ENCODE measurements at regions not wholly inside any gene's neighbourhood (a gene's known extent, or its start where the extent isn't known, plus 50 kb on each side); places are given as distances from the start of the nearest gene placed in this dataset.
"Not testable (repeated sequence)": the region's sequence is repeated elsewhere in the genome, so short reads cannot be mapped to it uniquely, and the experiment has no call there.

DNA sequence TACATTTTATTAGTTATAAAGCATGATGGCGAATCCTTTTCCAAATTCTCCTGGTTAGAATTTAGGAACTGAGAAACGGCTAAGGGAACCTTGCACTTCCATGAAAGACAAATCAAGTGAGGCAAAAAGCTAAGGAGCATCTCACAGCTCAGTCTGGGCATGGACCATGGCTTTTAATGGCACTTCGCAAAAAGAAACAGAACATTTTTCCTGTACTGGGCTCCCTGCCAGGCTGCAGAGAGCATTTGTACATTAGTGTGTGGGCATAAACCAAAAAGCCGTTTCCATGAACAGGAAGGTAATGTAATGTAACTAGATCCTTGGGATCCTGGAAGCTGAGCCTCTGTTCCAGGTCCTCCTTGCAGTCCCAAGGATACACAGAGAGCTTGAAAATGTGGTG, 354.2 kb downstream of the MRPS30 start:
- DNase-seq (ENCODE audit: low read depth, low spot score): no peak
- in situ Hi-C loops (cut with HindIII; ENCODE audit: low sequenced_read_pairs): no loop called here
- TF ChIP-seq, protein P1, sequence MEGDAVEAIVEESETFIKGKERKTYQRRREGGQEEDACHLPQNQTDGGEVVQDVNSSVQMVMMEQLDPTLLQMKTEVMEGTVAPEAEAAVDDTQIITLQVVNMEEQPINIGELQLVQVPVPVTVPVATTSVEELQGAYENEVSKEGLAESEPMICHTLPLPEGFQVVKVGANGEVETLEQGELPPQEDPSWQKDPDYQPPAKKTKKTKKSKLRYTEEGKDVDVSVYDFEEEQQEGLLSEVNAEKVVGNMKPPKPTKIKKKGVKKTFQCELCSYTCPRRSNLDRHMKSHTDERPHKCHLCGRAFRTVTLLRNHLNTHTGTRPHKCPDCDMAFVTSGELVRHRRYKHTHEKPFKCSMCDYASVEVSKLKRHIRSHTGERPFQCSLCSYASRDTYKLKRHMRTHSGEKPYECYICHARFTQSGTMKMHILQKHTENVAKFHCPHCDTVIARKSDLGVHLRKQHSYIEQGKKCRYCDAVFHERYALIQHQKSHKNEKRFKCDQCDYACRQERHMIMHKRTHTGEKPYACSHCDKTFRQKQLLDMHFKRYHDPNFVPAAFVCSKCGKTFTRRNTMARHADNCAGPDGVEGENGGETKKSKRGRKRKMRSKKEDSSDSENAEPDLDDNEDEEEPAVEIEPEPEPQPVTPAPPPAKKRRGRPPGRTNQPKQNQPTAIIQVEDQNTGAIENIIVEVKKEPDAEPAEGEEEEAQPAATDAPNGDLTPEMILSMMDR (IDR thresholded peaks at IDR 0.05; ENCODE audit: low read depth, low read length): no peak
- H3K4me3 ChIP-seq (ENCODE audit: low read depth, low read length): no peak overlapping the region

DNA sequence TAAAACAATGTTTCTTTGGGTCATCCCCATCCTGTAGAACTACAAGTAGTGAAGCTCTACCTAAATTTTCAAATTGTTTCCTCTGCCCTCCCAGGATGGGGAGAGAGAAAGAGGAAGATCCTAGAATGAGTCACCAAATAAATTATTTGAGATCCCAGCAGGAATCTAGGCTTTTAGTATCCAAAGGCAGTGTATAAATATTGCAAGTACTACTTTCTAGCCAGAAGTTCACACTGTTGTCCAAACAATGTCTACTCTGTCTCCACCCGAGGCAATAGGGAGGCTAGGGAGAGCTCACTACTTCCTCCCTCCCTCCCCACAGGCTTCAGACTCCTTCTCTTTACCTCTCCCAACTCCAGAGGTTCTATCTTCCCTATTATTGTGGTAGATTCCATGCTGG, 362.8 kb downstream of the MRPS30 start:
- in situ Hi-C loops (cut with HindIII; ENCODE audit: low sequenced_read_pairs): no loop called here
- H3K4me3 ChIP-seq (ENCODE audit: low read depth, low read length): no peak overlapping the region
- no peak for DNase-seq (ENCODE audit: low read depth, low spot score)
- TF ChIP-seq, protein P1 (IDR thresholded peaks at IDR 0.05; ENCODE audit: low read depth, low read length): no peak

DNA sequence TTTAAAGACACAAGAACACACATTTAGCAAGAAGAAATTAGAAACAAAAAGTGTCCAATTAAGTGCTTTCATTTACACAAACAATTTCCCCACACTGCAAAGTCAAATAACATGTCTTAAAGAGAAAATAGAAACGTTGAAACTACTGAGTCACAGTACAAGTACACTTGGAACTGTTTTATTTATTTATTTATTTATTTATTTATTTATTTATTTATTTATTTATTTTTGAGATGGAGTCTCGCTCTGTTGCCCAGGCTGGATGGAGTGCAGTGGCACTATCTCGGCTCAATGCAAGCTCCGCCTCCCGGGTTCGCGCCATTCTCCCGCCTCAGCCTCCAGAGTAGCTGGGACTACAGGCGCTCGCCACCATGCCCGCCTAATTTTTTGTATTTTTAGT, 363.9 kb downstream of the MRPS30 start:
- in situ Hi-C loops (cut with HindIII; ENCODE audit: low sequenced_read_pairs); DNase-seq (ENCODE audit: low read depth, low spot score); H3K4me3 ChIP-seq (ENCODE audit: low read depth, low read length): not testable (repeated sequence)

DNA sequence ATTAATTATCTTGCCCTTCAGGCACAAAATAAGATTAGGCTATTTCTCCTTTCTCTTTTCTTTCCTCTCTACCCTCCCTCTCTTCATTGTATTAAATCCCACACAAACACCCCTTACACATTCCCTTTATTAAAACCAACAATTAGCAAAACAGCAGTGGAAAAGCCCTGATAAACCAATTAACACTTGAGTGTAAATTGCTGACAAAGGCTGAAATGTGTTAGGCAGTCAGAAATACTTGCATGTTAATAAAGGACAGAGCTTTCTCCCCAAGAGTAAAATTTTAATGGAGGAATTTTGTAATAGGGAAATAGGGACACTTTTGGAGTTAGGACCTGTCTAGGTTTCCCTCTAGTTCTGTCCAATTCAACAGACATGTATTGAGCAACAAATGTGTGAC, 370.9 kb downstream of the MRPS30 start:
- DNase-seq (ENCODE audit: low read depth, low spot score): no peak
- in situ Hi-C loops (cut with HindIII; ENCODE audit: low sequenced_read_pairs): no loop called here
- TF ChIP-seq, protein P1 (IDR thresholded peaks at IDR 0.05; ENCODE audit: low read depth, low read length): no peak
- H3K4me3 ChIP-seq (ENCODE audit: low read depth, low read length): no peak overlapping the region

DNA sequence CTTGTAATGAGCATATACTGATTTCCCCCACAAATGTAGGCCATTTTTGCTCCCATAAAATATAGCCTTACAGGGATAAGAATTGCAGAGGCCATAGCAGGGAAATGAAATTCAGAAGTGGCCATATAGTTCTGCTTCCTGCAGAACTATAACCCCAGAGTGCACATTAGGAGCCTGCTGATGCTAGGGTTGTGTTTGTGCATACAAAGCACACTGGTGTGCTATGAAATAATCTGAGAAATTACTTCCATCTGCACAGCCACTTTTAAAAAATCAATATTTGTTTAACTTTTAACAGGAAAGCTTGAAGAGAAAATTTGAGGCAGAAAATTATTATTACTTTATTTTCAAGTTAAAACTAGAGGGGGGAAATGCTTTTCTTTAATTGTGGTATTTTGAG, 380.3 kb downstream of the MRPS30 start:
- in situ Hi-C loops (cut with HindIII; ENCODE audit: low sequenced_read_pairs): no loop called here
- no peak overlapping the region for H3K4me3 ChIP-seq (ENCODE audit: low read depth, low read length)
- TF ChIP-seq, protein P1 (IDR thresholded peaks at IDR 0.05; ENCODE audit: low read depth, low read length): no peak
- DNase-seq (ENCODE audit: low read depth, low spot score): no peak

DNA sequence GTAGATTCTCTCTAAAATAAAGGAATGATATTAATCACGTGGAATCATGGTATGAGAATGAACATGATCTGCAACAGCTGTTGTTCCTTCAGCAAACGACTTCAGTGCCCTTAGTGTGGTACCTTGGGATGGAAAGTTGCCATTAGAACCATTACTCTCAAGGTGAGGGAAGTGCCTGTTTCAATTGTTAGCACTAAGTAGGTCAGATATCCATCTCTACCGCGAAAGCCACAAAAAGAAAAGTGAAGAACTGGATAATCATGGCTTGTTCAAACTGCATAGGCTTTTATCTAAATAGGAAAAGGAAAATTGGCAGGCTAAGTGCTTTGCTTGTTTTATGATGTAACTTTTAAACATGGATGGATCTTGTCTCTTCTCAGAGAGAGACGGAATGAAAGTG, 380.7 kb downstream of the MRPS30 start:
- TF ChIP-seq, protein P1 (IDR thresholded peaks at IDR 0.05; ENCODE audit: low read depth, low read length): no peak

DNA sequence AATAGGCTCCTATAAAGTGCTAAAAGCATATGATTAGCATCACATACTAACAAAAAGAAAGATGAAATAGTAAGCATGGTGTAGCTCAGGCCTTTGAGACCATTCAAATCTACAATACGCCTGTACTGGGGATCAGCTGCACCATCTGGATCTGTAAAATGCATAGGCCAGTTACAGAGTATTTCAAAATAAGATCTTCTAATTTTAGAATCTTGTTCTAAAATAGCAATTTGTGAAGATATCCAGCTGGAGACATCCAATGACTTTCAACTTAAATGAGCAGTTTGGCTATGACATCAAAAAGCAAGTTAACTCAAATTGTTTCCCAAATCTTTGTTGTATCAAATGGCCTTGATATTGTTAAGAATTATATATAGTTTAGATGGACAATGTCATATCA, 386.3 kb downstream of the MRPS30 start:
- in situ Hi-C loops (cut with HindIII; ENCODE audit: low sequenced_read_pairs): no loop called here
- DNase-seq (ENCODE audit: low read depth, low spot score): no peak

More for the DNA sequence above, 380.7 kb downstream of the MRPS30 start:
- no peak for DNase-seq (ENCODE audit: low read depth, low spot score)
- in situ Hi-C loops (cut with HindIII; ENCODE audit: low sequenced_read_pairs): no loop called here
- H3K4me3 ChIP-seq (ENCODE audit: low read depth, low read length): no peak overlapping the region

More for the DNA sequence above, 386.3 kb downstream of the MRPS30 start:
- TF ChIP-seq, protein P1 (IDR thresholded peaks at IDR 0.05; ENCODE audit: low read depth, low read length): no peak
- no peak overlapping the region for H3K4me3 ChIP-seq (ENCODE audit: low read depth, low read length)

Data from astrocyte of the spinal cord (primary cell).